Lung (tissue), 11 donors: ENCODE measurements at regions not wholly inside any gene's neighbourhood (a gene's known extent, or its start where the extent isn't known, plus 50 kb on each side); places are given as distances from the start of the nearest gene placed in this dataset.
A peak's percentile ranks its signal among the peaks of the same experiment; 100 is the strongest.

Source experiments
- ATAC-seq: fragments of 200-7000 bp; cut with Tn5 transposase; one replicate; pipeline ENCODE4 v1.9.1; 2020; ENCODE audit warnings: moderate number of reproducible peaks; ENCODE audit not compliant: insufficient read depth, low FRiP score
- DNase-seq, 3 donors: peaks; one replicate each; pipeline ENCODE4 v3.0.0-alpha.2; 2013 to 2017
- H3K27ac ChIP-seq, 2 donors: one replicate each; pipeline ENCODE4 v1.5.1; 2013; ENCODE audit warnings: mild to moderate bottlenecking in 2 of 2, moderate library complexity in 2 of 2, control low read depth in 1 of 2, inconsistent platforms in 1 of 2, low read depth in 1 of 2, low read length in 1 of 2
- H3K27me3 ChIP-seq, 3 donors: one replicate each; pipeline ENCODE4 v1.5.1; 2013; ENCODE audit warnings: low read length in 2 of 3; ENCODE audit not compliant: control insufficient read depth in 3 of 3, insufficient read depth in 3 of 3
- H3K36me3 ChIP-seq, 4 donors: one replicate each; pipeline ENCODE4 v1.5.1; 2013; ENCODE audit warnings: low read length in 4 of 4, mild to moderate bottlenecking in 1 of 4, moderate library complexity in 1 of 4; ENCODE audit not compliant: control insufficient read depth in 4 of 4, insufficient read depth in 4 of 4
- H3K4me1 ChIP-seq, 5 donors: one replicate each; pipeline ENCODE4 v1.5.1; 2013; ENCODE audit warnings: low read length in 5 of 5, mild to moderate bottlenecking in 2 of 5, moderate library complexity in 1 of 5; ENCODE audit not compliant: control insufficient read depth in 5 of 5, insufficient read depth in 5 of 5
- H3K4me3 ChIP-seq: one replicate; pipeline ENCODE4 v1.5.1; 2013; ENCODE audit warnings: mild to moderate bottlenecking, control low read depth, moderate library complexity
- H3K9ac ChIP-seq, 2 donors: one replicate each; pipeline ENCODE4 v1.5.1; 2013; ENCODE audit warnings: low read length in 2 of 2, control low read depth in 1 of 2; ENCODE audit not compliant: insufficient read depth in 1 of 2
- H3K9me3 ChIP-seq, 4 donors: one replicate each; pipeline ENCODE4 v1.5.1; 2013; ENCODE audit warnings: low read length in 3 of 4, mild to moderate bottlenecking in 1 of 4, moderate library complexity in 1 of 4; ENCODE audit not compliant: control insufficient read depth in 4 of 4, insufficient read depth in 3 of 4
- CTCF ChIP-seq: IDR thresholded peaks from 2 replicates; pipeline ENCODE4 v1.5.1; 2012; ENCODE audit warnings: mild to moderate bottlenecking; ENCODE audit errors: control extremely low read depth, extremely low read depth
- WGBS, 2 donors: extraction: QIAGEN DNeasy Blood & Tissue Kit; methylation state at CpG; one replicate each; pipeline ENCODE4 v1.1.7; 2013; 5-methylcytosine and 5-hydroxymethylcytosine counted together
- donor health status: control.
- donor health status: control.
- donor health status: Bipolar disorder and iron deficiency.
- donor health status: healthy.
- donor health status: DM: yes; HTN: yes; CAD: no.

- no peak overlapping the region for H3K9ac ChIP-seq
Measured at GRCh38 chr6:97701801-97702200, 418.8 kb upstream of the MMS22L start.

GRCh38 chr6:97702248-97702647, 419.2 kb upstream of the MMS22L start:
- Histone ChIP-seq H3K4me1 (no peaks in the 10 kb centered on the region), H3K27me3 (no peaks in the 10 kb centered on the region), H3K36me3 (no peaks in the 10 kb centered on the region), H3K27ac (no peak overlapping the region), H3K4me3 (no peak overlapping the region), H3K9me3 (no peaks in the 10 kb centered on the region), H3K9ac (no peak overlapping the region)
- no peak for ATAC-seq
- TF ChIP-seq CTCF: no peak
- DNase-seq: peak in 2 of 3 donors; percentile 10 to 20

More at GRCh38 chr6:97701801-97702200, 418.8 kb upstream of the MMS22L start:
- H3K4me3 ChIP-seq: no peak overlapping the region
- ATAC-seq (no peak), DNase-seq (no peak)
- TF ChIP-seq CTCF: no peak
- H3K27ac ChIP-seq: no peak overlapping the region
- H3K4me1 ChIP-seq: no peaks in the 10 kb centered on the region
- no peaks in the 10 kb centered on the region for H3K27me3 ChIP-seq
- no peaks in the 10 kb centered on the region for H3K9me3 ChIP-seq
- 96 to 98% methylated on average over 2 of the region's 2 CpGs for WGBS, 2 donors
- H3K36me3 ChIP-seq: no peaks in the 10 kb centered on the region

- DNase-seq: no peak
- H3K36me3 ChIP-seq: no peaks in the 10 kb centered on the region
- no peak overlapping the region for H3K4me3 ChIP-seq
- no peaks in the 10 kb centered on the region for H3K9me3 ChIP-seq
- no peak for ATAC-seq
- H3K9ac ChIP-seq: no peak overlapping the region
- no peaks in the 10 kb centered on the region for H3K27me3 ChIP-seq
- no peak for TF ChIP-seq CTCF
- no peaks in the 10 kb centered on the region for H3K4me1 ChIP-seq
- H3K27ac ChIP-seq: no peak overlapping the region
- 60 to 72% methylated on average over 2 of the region's 2 CpGs for WGBS, 2 donors
Measured at GRCh38 chr6:97703661-97704060, 420.6 kb upstream of the MMS22L start.

- DNase-seq: no peak
- no peak for TF ChIP-seq CTCF
Measured at GRCh38 chr6:97705568-97705967, 422.6 kb upstream of the MMS22L start.

More at GRCh38 chr6:97705568-97705967, 422.6 kb upstream of the MMS22L start:
- no peaks in the 10 kb centered on the region for H3K9me3 ChIP-seq
- no peaks in the 10 kb centered on the region for H3K4me1 ChIP-seq
- H3K36me3 ChIP-seq: no peaks in the 10 kb centered on the region
- 28 to 34% methylated on average over 2 of the region's 2 CpGs for WGBS, 2 donors
- no peak for ATAC-seq
- no peak overlapping the region for H3K4me3 ChIP-seq
- no peaks in the 10 kb centered on the region for H3K27me3 ChIP-seq
- H3K9ac ChIP-seq: no peak overlapping the region
- no peak overlapping the region for H3K27ac ChIP-seq
